ENCODE measurements at regions not wholly inside any gene's neighbourhood (a gene's known extent, or its start where the extent isn't known, plus 50 kb on each side); places are given as distances from the start of the nearest gene placed in this dataset.

DNA sequence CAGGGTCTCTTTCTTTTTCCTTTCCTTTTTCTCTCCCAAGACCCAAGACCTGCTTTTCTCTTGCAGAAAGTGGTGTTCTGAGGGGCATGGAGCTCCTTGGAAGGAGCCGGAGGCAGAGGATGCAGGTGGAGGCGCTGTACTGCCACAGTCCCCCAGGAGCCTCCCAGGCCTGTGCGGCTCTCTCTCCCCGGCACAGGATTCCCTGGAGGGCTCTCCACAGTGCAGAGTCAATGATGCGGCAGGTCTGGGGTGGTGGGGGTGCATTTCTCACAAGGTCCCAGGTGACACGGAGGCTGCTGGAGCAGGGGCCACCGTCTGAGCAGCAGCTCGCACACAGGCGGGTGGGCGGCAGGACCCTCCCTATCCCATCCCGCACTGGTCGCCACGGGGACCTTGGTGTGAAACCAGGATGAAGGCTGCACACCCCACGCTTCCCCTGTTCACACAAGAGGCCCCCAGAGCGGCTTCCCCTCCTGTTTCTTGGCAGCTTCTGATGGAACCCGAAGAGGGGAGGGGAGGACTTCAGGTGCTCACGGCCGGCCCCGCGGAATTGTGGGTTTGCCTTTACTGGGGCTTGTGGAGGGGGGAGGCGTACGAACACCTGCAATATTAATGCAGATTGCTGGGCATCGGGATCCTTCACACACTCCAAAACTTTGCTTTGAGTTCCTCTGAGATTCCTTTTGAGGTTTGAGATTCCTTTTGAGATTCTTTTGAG lies 186.9 kb downstream of the ENGASE start:
- in situ Hi-C loops (cut with HindIII; ENCODE audit: low pct_unique_long_range_greater_than_20kb, low sequenced_read_pairs) (no loop called here), intact Hi-C loops (cut with micrococcal nuclease; ENCODE audit: unreplicated experiment) (no loop called here)
- Histone ChIP-seq H3K27ac (ENCODE audit: low read length) (no peak overlapping the region), H3K27me3 (ENCODE audit: control insufficient read depth, insufficient read depth, low read length) (peaks cover 15% of the 10 kb centered on the region), H3K4me1 (ENCODE audit: control insufficient read depth, insufficient read depth, low read length) (no peaks in the 10 kb centered on the region), H3K9me3 (ENCODE audit: control insufficient read depth, insufficient read depth, low read depth, low read length) (no peaks in the 10 kb centered on the region), H3K4me3 (ENCODE audit: low read depth in 2 of 2, low read length in 2 of 2) (no peak overlapping the region), H3K36me3 (ENCODE audit: control insufficient read depth, insufficient read depth, low read length) (no peaks in the 10 kb centered on the region)
- CTCF ChIA-PET, result no interaction called here
- no peak for DNase-seq (ENCODE audit: low read depth, low spot score)
- POLR2A ChIA-PET, result no interaction called here
- TF ChIP-seq, protein P1, sequence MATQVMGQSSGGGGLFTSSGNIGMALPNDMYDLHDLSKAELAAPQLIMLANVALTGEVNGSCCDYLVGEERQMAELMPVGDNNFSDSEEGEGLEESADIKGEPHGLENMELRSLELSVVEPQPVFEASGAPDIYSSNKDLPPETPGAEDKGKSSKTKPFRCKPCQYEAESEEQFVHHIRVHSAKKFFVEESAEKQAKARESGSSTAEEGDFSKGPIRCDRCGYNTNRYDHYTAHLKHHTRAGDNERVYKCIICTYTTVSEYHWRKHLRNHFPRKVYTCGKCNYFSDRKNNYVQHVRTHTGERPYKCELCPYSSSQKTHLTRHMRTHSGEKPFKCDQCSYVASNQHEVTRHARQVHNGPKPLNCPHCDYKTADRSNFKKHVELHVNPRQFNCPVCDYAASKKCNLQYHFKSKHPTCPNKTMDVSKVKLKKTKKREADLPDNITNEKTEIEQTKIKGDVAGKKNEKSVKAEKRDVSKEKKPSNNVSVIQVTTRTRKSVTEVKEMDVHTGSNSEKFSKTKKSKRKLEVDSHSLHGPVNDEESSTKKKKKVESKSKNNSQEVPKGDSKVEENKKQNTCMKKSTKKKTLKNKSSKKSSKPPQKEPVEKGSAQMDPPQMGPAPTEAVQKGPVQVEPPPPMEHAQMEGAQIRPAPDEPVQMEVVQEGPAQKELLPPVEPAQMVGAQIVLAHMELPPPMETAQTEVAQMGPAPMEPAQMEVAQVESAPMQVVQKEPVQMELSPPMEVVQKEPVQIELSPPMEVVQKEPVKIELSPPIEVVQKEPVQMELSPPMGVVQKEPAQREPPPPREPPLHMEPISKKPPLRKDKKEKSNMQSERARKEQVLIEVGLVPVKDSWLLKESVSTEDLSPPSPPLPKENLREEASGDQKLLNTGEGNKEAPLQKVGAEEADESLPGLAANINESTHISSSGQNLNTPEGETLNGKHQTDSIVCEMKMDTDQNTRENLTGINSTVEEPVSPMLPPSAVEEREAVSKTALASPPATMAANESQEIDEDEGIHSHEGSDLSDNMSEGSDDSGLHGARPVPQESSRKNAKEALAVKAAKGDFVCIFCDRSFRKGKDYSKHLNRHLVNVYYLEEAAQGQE (IDR thresholded peaks at IDR 0.05; ENCODE audit: insufficient read depth in 1 of 2, low read depth in 2 of 2, low read length in 1 of 2), result no peak
- no peak for TF ChIP-seq SIN3A (IDR thresholded peaks at IDR 0.05; ENCODE audit: borderline replicate concordance, insufficient read depth, low read depth, low read length)
- TF ChIP-seq, protein P2, sequence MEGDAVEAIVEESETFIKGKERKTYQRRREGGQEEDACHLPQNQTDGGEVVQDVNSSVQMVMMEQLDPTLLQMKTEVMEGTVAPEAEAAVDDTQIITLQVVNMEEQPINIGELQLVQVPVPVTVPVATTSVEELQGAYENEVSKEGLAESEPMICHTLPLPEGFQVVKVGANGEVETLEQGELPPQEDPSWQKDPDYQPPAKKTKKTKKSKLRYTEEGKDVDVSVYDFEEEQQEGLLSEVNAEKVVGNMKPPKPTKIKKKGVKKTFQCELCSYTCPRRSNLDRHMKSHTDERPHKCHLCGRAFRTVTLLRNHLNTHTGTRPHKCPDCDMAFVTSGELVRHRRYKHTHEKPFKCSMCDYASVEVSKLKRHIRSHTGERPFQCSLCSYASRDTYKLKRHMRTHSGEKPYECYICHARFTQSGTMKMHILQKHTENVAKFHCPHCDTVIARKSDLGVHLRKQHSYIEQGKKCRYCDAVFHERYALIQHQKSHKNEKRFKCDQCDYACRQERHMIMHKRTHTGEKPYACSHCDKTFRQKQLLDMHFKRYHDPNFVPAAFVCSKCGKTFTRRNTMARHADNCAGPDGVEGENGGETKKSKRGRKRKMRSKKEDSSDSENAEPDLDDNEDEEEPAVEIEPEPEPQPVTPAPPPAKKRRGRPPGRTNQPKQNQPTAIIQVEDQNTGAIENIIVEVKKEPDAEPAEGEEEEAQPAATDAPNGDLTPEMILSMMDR (IDR thresholded peaks at IDR 0.05), result no peak
- TF ChIP-seq TCF7L2 (IDR thresholded peaks at IDR 0.05; ENCODE audit: low read depth, low read length), result no peak
- TF ChIP-seq POLR2AphosphoS5 (IDR thresholded peaks at IDR 0.05; ENCODE audit: low read depth, low read length), result no peak
- ATAC-seq, result no peak
- BruUV-seq (replicated peaks), result no TSS peak

- ChIA-PET POLR2A (no interaction called here), CTCF (no interaction called here)
- intact Hi-C loops (cut with micrococcal nuclease; ENCODE audit: unreplicated experiment) (no loop called here), in situ Hi-C loops (cut with HindIII; ENCODE audit: low pct_unique_long_range_greater_than_20kb, low sequenced_read_pairs) (no loop called here)
- H3K36me3 ChIP-seq (ENCODE audit: control insufficient read depth, insufficient read depth, low read length), result no peaks in the 10 kb centered on the region
- H3K27me3 ChIP-seq (ENCODE audit: control insufficient read depth, insufficient read depth, low read length), result peaks cover 11% of the 10 kb centered on the region; the same call in 1 of the 2 replicates
- ATAC-seq (no peak), DNase-seq (ENCODE audit: low read depth, low spot score) (no peak)
- H3K4me3 ChIP-seq (ENCODE audit: low read depth in 2 of 2, low read length in 2 of 2), result no peak overlapping the region
- no peak for TF ChIP-seq SIN3A (IDR thresholded peaks at IDR 0.05; ENCODE audit: borderline replicate concordance, insufficient read depth, low read depth, low read length)
- TF ChIP-seq POLR2AphosphoS5 (IDR thresholded peaks at IDR 0.05; ENCODE audit: low read depth, low read length), result no peak
- TF ChIP-seq, protein P1 (IDR thresholded peaks at IDR 0.05; ENCODE audit: insufficient read depth in 1 of 2, low read depth in 2 of 2, low read length in 1 of 2), result no peak
- TF ChIP-seq TCF7L2 (IDR thresholded peaks at IDR 0.05; ENCODE audit: low read depth, low read length), result no peak
- TF ChIP-seq, protein P2 (IDR thresholded peaks at IDR 0.05), result no peak
- no peaks in the 10 kb centered on the region for H3K9me3 ChIP-seq (ENCODE audit: control insufficient read depth, insufficient read depth, low read depth, low read length)
- no peaks in the 10 kb centered on the region for H3K4me1 ChIP-seq (ENCODE audit: control insufficient read depth, insufficient read depth, low read length)
- no peak overlapping the region for H3K27ac ChIP-seq (ENCODE audit: low read length)
- BruUV-seq (replicated peaks), result no TSS peak
These were observed 184.2 kb downstream of the ENGASE start for GRCh38 chr17:79258843-79259242.
